ENCODE measurements at regions not wholly inside any gene's neighbourhood (a gene's known extent, or its start where the extent isn't known, plus 50 kb on each side); places are given as distances from the start of the nearest gene placed in this dataset.

DNA sequence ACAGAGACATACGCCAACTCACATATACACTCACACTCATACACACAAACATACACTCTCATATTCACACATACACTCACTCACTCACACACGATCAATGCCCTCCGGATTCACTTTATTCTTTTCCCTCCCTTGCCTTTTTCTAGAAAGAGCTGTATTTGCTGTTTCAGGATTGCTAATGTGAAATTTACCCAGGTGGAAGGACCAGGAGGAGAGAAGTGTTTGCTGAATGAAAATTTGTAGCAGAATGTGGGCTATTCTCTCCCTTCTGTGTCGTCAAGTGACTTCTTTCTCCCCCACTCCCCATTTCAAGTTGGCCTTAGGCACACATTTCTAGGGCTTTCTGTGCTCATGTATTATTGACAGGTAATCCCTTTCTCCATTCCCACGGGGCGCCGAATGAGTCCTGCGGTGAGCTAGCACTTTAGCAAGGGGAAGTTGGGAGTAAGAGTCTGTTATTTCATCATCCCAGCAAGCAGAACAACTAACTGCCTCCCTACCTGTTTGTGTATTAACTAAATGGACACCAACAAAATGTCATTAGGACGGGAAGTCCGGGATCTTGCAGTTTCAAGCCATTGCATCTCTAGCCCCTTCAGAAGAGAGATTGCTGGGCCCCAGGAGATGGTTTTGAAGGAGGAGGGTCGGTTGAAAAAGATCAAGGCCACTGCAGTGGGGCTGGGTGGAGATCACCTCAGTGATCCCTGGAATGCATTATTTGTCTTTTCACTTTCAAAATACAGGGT is 97.1 kb upstream of the TAF11L2 start:
- H3K27ac ChIP-seq (ENCODE audit: low read length in 2 of 2): no peak overlapping the region
- peaks cover 24 to 27% of the 10 kb centered on the region in 2 donors for H3K4me1 ChIP-seq (ENCODE audit: control insufficient read depth in 2 of 2, insufficient read depth in 2 of 2, low read length in 2 of 2)
- 89% methylated on average over 5 of the region's 11 CpGs for WGBS (ENCODE audit: insufficient coverage)
- H3K9me3 ChIP-seq (ENCODE audit: control extremely low read depth in 1 of 3, control insufficient read depth in 2 of 3, insufficient read depth in 1 of 3, low read length in 2 of 3): no peaks in the 10 kb centered on the region
- H4K20me1 ChIP-seq (ENCODE audit: control insufficient read depth, insufficient read depth, low read length, poor library complexity, severe bottlenecking): no peaks in the 10 kb centered on the region
- ChIA-PET POLR2A (no interaction called here), CTCF (interaction anchor here (1.4 kb wide), 1 partner anchor 185 kb away, joined by 3 read pairs; no protein-coding TSS in a partner anchor)
- Mint-ChIP-seq H3K27ac (no peak overlapping the region), H3K9me3 (ENCODE audit: insufficient read depth) (peaks cover 5% of the 10 kb centered on the region), H3K27me3 (no peaks in the 10 kb centered on the region), H3K4me3 (no peak overlapping the region), H3K4me1 (peaks cover 46% of the 10 kb centered on the region)
- H3K27me3 ChIP-seq (replicated peaks in 1 of 4; ENCODE audit: control extremely low read depth in 1 of 4, control insufficient read depth in 3 of 4, insufficient read depth in 4 of 4, low read length in 3 of 4): no peaks in the 10 kb centered on the region
- intact Hi-C loops (cut with micrococcal nuclease): no loop called here
- no peak overlapping the region for H3K4me3 ChIP-seq (ENCODE audit: control extremely low read depth in 1 of 5, extremely low read depth in 1 of 5, insufficient read depth in 1 of 5, low read depth in 2 of 5, low read length in 4 of 5)
- H3K9ac ChIP-seq (ENCODE audit: low read length): no peak overlapping the region
- TF ChIP-seq EZH2 (IDR thresholded peaks at IDR 0.05; ENCODE audit: borderline replicate concordance, insufficient read depth, low read depth, low read length, poor library complexity, severe bottlenecking): no peak
- TF ChIP-seq CTCF (IDR thresholded peaks at IDR 0.05): no peak
- no peak overlapping the region for H3K4me2 ChIP-seq (replicated peaks; ENCODE audit: low read depth, low read length, poor library complexity, severe bottlenecking)
- ATAC-seq (ENCODE audit: low read depth): no peak
- H2AFZ ChIP-seq (ENCODE audit: insufficient read depth, low read depth, low read length, poor library complexity, severe bottlenecking): no peak overlapping the region
- no peaks in the 10 kb centered on the region for H3K36me3 ChIP-seq (replicated peaks in 1 of 2; ENCODE audit: control extremely low read depth in 1 of 2, control insufficient read depth in 1 of 2, extremely low read depth in 1 of 2, insufficient read depth in 2 of 2, low read length in 1 of 2)
- no peak for DNase-seq
- H3K79me2 ChIP-seq (ENCODE audit: control insufficient read depth, insufficient read depth, low read length): no peaks in the 10 kb centered on the region

- DNase-seq (no peak), ATAC-seq (ENCODE audit: low read depth) (no peak)
- no peaks in the 10 kb centered on the region for H3K36me3 ChIP-seq (replicated peaks in 1 of 2; ENCODE audit: control extremely low read depth in 1 of 2, control insufficient read depth in 1 of 2, extremely low read depth in 1 of 2, insufficient read depth in 2 of 2, low read length in 1 of 2)
- Mint-ChIP-seq H3K27ac (no peak overlapping the region), H3K4me3 (no peak overlapping the region), H3K27me3 (no peaks in the 10 kb centered on the region), H3K4me1 (peaks cover 39% of the 10 kb centered on the region), H3K9me3 (ENCODE audit: insufficient read depth) (peaks cover 2% of the 10 kb centered on the region)
- no peak overlapping the region for H2AFZ ChIP-seq (ENCODE audit: insufficient read depth, low read depth, low read length, poor library complexity, severe bottlenecking)
- POLR2A ChIA-PET: no interaction called here
- WGBS (ENCODE audit: insufficient coverage): 93% methylated on average over 6 of the region's 9 CpGs
- CTCF ChIA-PET: interaction anchor here (0.6 to 1.4 kb wide), 2 partner anchors 17 to 185 kb away, joined by 3 read pairs; no protein-coding TSS in a partner anchor
- H3K9me3 ChIP-seq (ENCODE audit: control extremely low read depth in 1 of 3, control insufficient read depth in 2 of 3, insufficient read depth in 1 of 3, low read length in 2 of 3): no peaks in the 10 kb centered on the region
- H3K79me2 ChIP-seq (ENCODE audit: control insufficient read depth, insufficient read depth, low read length): no peaks in the 10 kb centered on the region
- H3K27me3 ChIP-seq (replicated peaks in 1 of 4; ENCODE audit: control extremely low read depth in 1 of 4, control insufficient read depth in 3 of 4, insufficient read depth in 4 of 4, low read length in 3 of 4): no peaks in the 10 kb centered on the region
- no peak overlapping the region for H3K4me3 ChIP-seq (ENCODE audit: control extremely low read depth in 1 of 5, extremely low read depth in 1 of 5, insufficient read depth in 1 of 5, low read depth in 2 of 5, low read length in 4 of 5)
- intact Hi-C loops (cut with micrococcal nuclease): no loop called here
- no peak overlapping the region for H3K27ac ChIP-seq (ENCODE audit: low read length in 2 of 2)
- H3K4me1 ChIP-seq (ENCODE audit: control insufficient read depth in 2 of 2, insufficient read depth in 2 of 2, low read length in 2 of 2): peaks cover 24 to 27% of the 10 kb centered on the region in 2 donors
- TF ChIP-seq CTCF (IDR thresholded peaks at IDR 0.05) (no peak), EZH2 (IDR thresholded peaks at IDR 0.05; ENCODE audit: borderline replicate concordance, insufficient read depth, low read depth, low read length, poor library complexity, severe bottlenecking) (no peak)
- no peak overlapping the region for H3K9ac ChIP-seq (ENCODE audit: low read length)
- H4K20me1 ChIP-seq (ENCODE audit: control insufficient read depth, insufficient read depth, low read length, poor library complexity, severe bottlenecking): no peaks in the 10 kb centered on the region
- H3K4me2 ChIP-seq (replicated peaks; ENCODE audit: low read depth, low read length, poor library complexity, severe bottlenecking): no peak overlapping the region
These were observed 96.4 kb upstream of the TAF11L2 start for GRCh38 chr5:17401470-17402288.

All from B cell (primary cell).